BLaER1 treated with 17β-estradiol and CSF1 and Interleukin-3, amounts not matched to agents 10 nM and 100 nM (cell line): ENCODE measurements at regions not wholly inside any gene's neighbourhood (a gene's known extent, or its start where the extent isn't known, plus 50 kb on each side); places are given as distances from the start of the nearest gene placed in this dataset.
"Not testable (repeated sequence)": the region's sequence is repeated elsewhere in the genome, so short reads cannot be mapped to it uniquely, and the experiment has no call there.

ENCODE experiments used
- H3K27ac ChIP-seq, 11 experiments: shearing (Covaris generic); formaldehyde crosslinking; 2 replicates each; pipeline ENCODE4 v1.8.1; 2022
- H3K27me3 ChIP-seq, 11 experiments: shearing (Covaris generic); formaldehyde crosslinking; 2 replicates each; pipeline ENCODE4 v1.8.1; 2022
- H3K36me3 ChIP-seq, 11 experiments: shearing (Covaris generic); formaldehyde crosslinking; 2 replicates each; pipeline ENCODE4 v1.8.1; 2022
- H3K4me1 ChIP-seq, 10 experiments: shearing (Covaris generic); formaldehyde crosslinking; 2 replicates each; pipeline ENCODE4 v1.8.1; 2022
- H3K4me2 ChIP-seq, 11 experiments: shearing (Covaris generic); formaldehyde crosslinking; 2 replicates each; pipeline ENCODE4 v1.8.1; 2022
- H3K4me3 ChIP-seq, 10 experiments: shearing (Covaris generic); formaldehyde crosslinking; 2 replicates each; pipeline ENCODE4 v1.8.1; 2022
- H3K9ac ChIP-seq, 11 experiments: shearing (Covaris generic); formaldehyde crosslinking; 2 replicates each; pipeline ENCODE4 v1.8.1; 2022
- H3K9me3 ChIP-seq, 11 experiments: shearing (Covaris generic); formaldehyde crosslinking; replicated peaks in 1 of 11; 2 replicates each; pipeline ENCODE4 v1.8.1; 2022
- H4K20me1 ChIP-seq, 11 experiments: shearing (Covaris generic); formaldehyde crosslinking; 2 replicates each; pipeline ENCODE4 v1.8.1; 2022
- Cebpa-rat ChIP-seq, 11 experiments: shearing (Covaris generic); IDR thresholded peaks; 2 replicates each; pipeline ENCODE4 v1.8.1; 2022

DNA sequence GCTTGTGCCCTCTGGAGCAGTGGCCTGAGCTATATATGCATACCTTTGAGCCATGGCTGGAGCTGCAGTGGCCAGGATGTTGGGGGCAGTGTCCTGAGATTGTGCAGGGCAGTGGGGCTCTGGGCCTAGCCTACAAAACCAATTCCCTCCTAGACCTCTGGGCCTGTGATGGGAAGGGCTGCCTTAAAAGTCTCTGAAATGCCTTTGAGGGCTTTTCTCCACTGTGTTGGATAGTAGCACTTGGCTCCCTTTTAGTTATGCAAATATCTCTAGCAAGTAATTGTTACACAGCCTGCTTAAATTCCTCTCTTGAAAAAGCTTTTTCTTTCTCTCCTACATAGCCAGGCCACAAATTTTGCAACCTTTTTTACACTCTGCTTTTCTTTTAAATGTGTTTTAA, 426.4 kb downstream of the ACTR3B start:
- Histone ChIP-seq H3K27me3 (no peaks in the 10 kb centered on the region), H3K9me3 (peaks cover 0 to 4% (median 0%) of the 10 kb centered on the region in 11 experiments; a peak in 2 of 22 replicates), H3K4me2 (no peak overlapping the region)

GRCh38 chr7:153188161-153188560, 428.6 kb downstream of the ACTR3B start:
- no peak overlapping the region for H3K4me3 ChIP-seq

More for the DNA sequence above, 426.4 kb downstream of the ACTR3B start:
- H3K36me3 ChIP-seq = no peaks in the 10 kb centered on the region
- no peak overlapping the region for H3K4me3 ChIP-seq
- no peak overlapping the region for H3K9ac ChIP-seq
- no peak for TF ChIP-seq Cebpa-rat (IDR thresholded peaks at IDR 0.05)
- no peaks in the 10 kb centered on the region for H3K4me1 ChIP-seq
- H4K20me1 ChIP-seq = no peaks in the 10 kb centered on the region
- H3K27ac ChIP-seq = no peak overlapping the region

GRCh38 chr7:153188630-153189029, 429.1 kb downstream of the ACTR3B start:
- Histone ChIP-seq H3K4me1 (no peaks in the 10 kb centered on the region), H3K36me3 (no peaks in the 10 kb centered on the region), H3K27me3 (no peaks in the 10 kb centered on the region), H3K4me3 (no peak overlapping the region), H4K20me1 (no peaks in the 10 kb centered on the region), H3K27ac (no peak overlapping the region), H3K4me2 (no peak overlapping the region), H3K9ac (no peak overlapping the region), H3K9me3 (peaks cover 0 to 4% (median 0%) of the 10 kb centered on the region in 11 experiments; a peak in 3 of 22 replicates)
- TF ChIP-seq Cebpa-rat (IDR thresholded peaks at IDR 0.05) = no peak

More at GRCh38 chr7:153188161-153188560, 428.6 kb downstream of the ACTR3B start:
- TF ChIP-seq Cebpa-rat (IDR thresholded peaks at IDR 0.05) = no peak
- H3K9me3 ChIP-seq = peaks cover 0 to 4% (median 0%) of the 10 kb centered on the region in 11 experiments; a peak in 3 of 22 replicates
- H3K27ac ChIP-seq = no peak overlapping the region
- H3K4me1 ChIP-seq = no peaks in the 10 kb centered on the region
- H3K36me3 ChIP-seq = no peaks in the 10 kb centered on the region
- no peaks in the 10 kb centered on the region for H4K20me1 ChIP-seq
- H3K4me2 ChIP-seq = no peak overlapping the region
- H3K27me3 ChIP-seq = no peaks in the 10 kb centered on the region
- H3K9ac ChIP-seq = no peak overlapping the region

- no peaks in the 10 kb centered on the region for H3K36me3 ChIP-seq
- H3K27me3 ChIP-seq = no peaks in the 10 kb centered on the region
- no peak overlapping the region for H3K4me3 ChIP-seq
- no peak for TF ChIP-seq Cebpa-rat (IDR thresholded peaks at IDR 0.05)
- H3K9ac ChIP-seq = no peak overlapping the region
- no peak overlapping the region for H3K4me2 ChIP-seq
- no peaks in the 10 kb centered on the region for H4K20me1 ChIP-seq
- peaks cover 0 to 4% (median 0%) of the 10 kb centered on the region in 11 experiments; a peak in 3 of 22 replicates for H3K9me3 ChIP-seq
- no peak overlapping the region for H3K27ac ChIP-seq
- H3K4me1 ChIP-seq = no peaks in the 10 kb centered on the region
Observed at GRCh38 chr7:153190452-153190851, 430.9 kb downstream of the ACTR3B start.

DNA sequence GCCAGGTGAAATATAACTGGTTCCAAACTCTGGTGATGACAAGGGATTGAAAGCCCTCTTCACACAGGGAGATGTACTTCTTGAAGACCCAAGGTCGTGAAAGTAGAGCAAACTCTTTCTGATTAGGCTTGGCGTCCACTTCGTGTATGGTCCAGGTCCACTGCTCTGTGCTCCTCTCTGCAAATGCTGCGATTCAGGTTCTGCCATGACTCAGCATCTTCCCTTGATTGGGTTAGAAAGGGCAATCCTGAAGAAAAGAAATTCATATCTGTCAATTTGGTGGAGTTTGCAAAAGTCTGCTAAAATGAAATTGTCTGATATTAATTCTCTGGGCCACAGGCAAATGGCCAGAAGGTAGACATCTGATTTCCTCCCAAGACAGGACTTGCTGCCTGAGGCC, 431.4 kb downstream of the ACTR3B start:
- no peak for TF ChIP-seq Cebpa-rat (IDR thresholded peaks at IDR 0.05)
- H3K4me2 ChIP-seq = no peak overlapping the region
- H3K9me3 ChIP-seq = peaks cover 0 to 4% (median 0%) of the 10 kb centered on the region in 11 experiments; a peak in 3 of 22 replicates
- H4K20me1 ChIP-seq = no peaks in the 10 kb centered on the region
- no peaks in the 10 kb centered on the region for H3K27me3 ChIP-seq
- H3K4me1 ChIP-seq = no peaks in the 10 kb centered on the region
- no peak overlapping the region for H3K4me3 ChIP-seq
- H3K9ac ChIP-seq = no peak overlapping the region
- H3K36me3 ChIP-seq = no peaks in the 10 kb centered on the region
- H3K27ac ChIP-seq = no peak overlapping the region

GRCh38 chr7:153193144-153193595, 433.6 kb downstream of the ACTR3B start:
- Histone ChIP-seq H3K4me3 (no peak overlapping the region), H3K4me2 (0 out of 22 replicates have a peak overlapping the region, but pooled peaks of 1 of the 11 experiments have one; percentile 15), H3K4me1 (no peaks in the 10 kb centered on the region), H3K9ac (no peak overlapping the region), H3K36me3 (no peaks in the 10 kb centered on the region), H4K20me1 (no peaks in the 10 kb centered on the region), H3K27ac (no peak overlapping the region), H3K27me3 (no peaks in the 10 kb centered on the region), H3K9me3 (peaks cover 0 to 4% (median 0%) of the 10 kb centered on the region in 11 experiments; a peak in 3 of 22 replicates)
- TF ChIP-seq Cebpa-rat (IDR thresholded peaks at IDR 0.05) = no peak

GRCh38 chr7:153217032-153217431, 457.5 kb downstream of the ACTR3B start:
- H3K36me3 ChIP-seq = no peaks in the 10 kb centered on the region

DNA sequence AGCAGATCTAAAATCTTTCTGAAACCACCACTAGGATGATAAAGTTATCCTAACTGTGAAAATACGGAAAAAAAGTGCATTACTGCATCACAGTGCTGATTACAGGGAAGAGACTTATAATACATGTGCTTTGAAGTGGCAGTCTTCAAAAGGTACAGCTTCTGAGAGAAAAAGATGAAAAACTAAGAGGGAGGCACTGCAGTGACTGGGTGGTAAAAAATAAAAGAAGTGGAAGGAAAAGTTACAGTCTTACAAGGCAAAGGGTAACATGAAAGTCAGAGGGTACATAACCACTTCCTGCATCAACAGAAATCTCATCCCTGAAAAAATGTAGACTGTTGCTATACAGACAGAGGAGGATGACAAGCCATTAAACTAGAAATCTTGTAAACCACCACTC, 465.3 kb downstream of the ACTR3B start:
- no peak overlapping the region for H3K27ac ChIP-seq
- no peak overlapping the region for H3K4me2 ChIP-seq
- H3K4me3 ChIP-seq = no peak overlapping the region
- no peaks in the 10 kb centered on the region for H3K4me1 ChIP-seq
- H3K27me3 ChIP-seq = no peaks in the 10 kb centered on the region
- no peaks in the 10 kb centered on the region for H3K36me3 ChIP-seq
- no peaks in the 10 kb centered on the region for H4K20me1 ChIP-seq
- no peak overlapping the region for H3K9ac ChIP-seq
- H3K9me3 ChIP-seq = peaks cover 6 to 24% (median 12%) of the 10 kb centered on the region in 11 experiments; a peak in 16 of 22 replicates
- no peak for TF ChIP-seq Cebpa-rat (IDR thresholded peaks at IDR 0.05)

More at GRCh38 chr7:153217032-153217431, 457.5 kb downstream of the ACTR3B start:
- TF ChIP-seq Cebpa-rat (IDR thresholded peaks at IDR 0.05) = no peak
- Histone ChIP-seq H3K27me3 (no peaks in the 10 kb centered on the region), H3K9me3 (peaks cover 18 to 35% (median 25%) of the 10 kb centered on the region in 11 experiments), H3K27ac (no peak overlapping the region), H3K9ac (no peak overlapping the region), H3K4me1 (no peaks in the 10 kb centered on the region), H3K4me3 (no peak overlapping the region), H3K4me2 (no peak overlapping the region), H4K20me1 (no peaks in the 10 kb centered on the region)

DNA sequence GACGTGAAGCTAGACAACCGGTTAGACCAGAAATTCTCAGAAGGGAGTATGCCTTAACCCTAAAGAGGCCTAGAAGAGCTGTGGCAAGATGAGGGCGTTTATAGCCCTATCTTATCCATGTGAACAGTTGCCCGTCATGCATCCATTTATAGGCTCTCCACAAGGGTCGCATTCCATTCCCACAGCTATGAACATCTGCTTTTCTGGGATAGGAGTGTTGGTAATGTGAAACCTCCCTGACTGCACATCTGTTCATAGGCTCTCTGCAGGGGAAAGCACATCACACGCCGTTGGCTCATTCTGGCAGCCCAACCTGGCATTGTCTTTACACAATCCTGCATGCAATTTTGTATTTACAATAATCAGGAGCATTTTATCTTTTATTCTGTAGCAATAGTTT, 485.6 kb downstream of the ACTR3B start:
- not testable (repeated sequence) for H3K4me2 ChIP-seq, H4K20me1 ChIP-seq, H3K27me3 ChIP-seq, H3K4me3 ChIP-seq, H3K9ac ChIP-seq, H3K36me3 ChIP-seq, H3K27ac ChIP-seq, H3K4me1 ChIP-seq
- peaks cover 0 to 11% (median 0%) of the 10 kb centered on the region in 11 experiments; a peak in 4 of 22 replicates for H3K9me3 ChIP-seq

GRCh38 chr7:153245809-153246208, 486.3 kb downstream of the ACTR3B start:
- H3K36me3 ChIP-seq = no peaks in the 10 kb centered on the region
- H3K4me3 ChIP-seq = no peak overlapping the region
- no peak for TF ChIP-seq Cebpa-rat (IDR thresholded peaks at IDR 0.05)
- H3K4me2 ChIP-seq = no peak overlapping the region
- no peak overlapping the region for H3K9ac ChIP-seq
- H3K9me3 ChIP-seq = peaks cover 0 to 8% (median 0%) of the 10 kb centered on the region in 11 experiments; a peak in 4 of 22 replicates
- H3K4me1 ChIP-seq = no peaks in the 10 kb centered on the region
- H3K27ac ChIP-seq = no peak overlapping the region
- no peaks in the 10 kb centered on the region for H4K20me1 ChIP-seq
- no peaks in the 10 kb centered on the region for H3K27me3 ChIP-seq
